CD14-positive monocyte (primary cell): ENCODE measurements at regions not wholly inside any gene's neighbourhood (a gene's known extent, or its start where the extent isn't known, plus 50 kb on each side); places are given as distances from the start of the nearest gene placed in this dataset.

Experiments
- DNase-seq, 3 donors: peaks; one replicate each; pipeline ENCODE4 v3.0.0-alpha.2; 2011 to 2022
- H2AFZ ChIP-seq: 2 replicates; pipeline ENCODE4 v1.6.0; 2012; ENCODE audit warnings: mild to moderate bottlenecking, low read depth, low read length, inconsistent platforms; ENCODE audit not compliant: insufficient read depth, poor library complexity, severe bottlenecking
- H3K27ac ChIP-seq, 2 donors: 1 replicate in 1 of 2; 2 replicates in 1 of 2; pipeline ENCODE4 v1.5.1; 2012 to 2013; ENCODE audit warnings: low read length in 2 of 2, control low read depth in 1 of 2, inconsistent platforms in 1 of 2, low read depth in 1 of 2, mild to moderate bottlenecking in 1 of 2
- H3K27me3 ChIP-seq, 2 donors: one replicate each; pipeline versions ENCODE4 v1.6.0 to v1.6.1; 2011 to 2013; ENCODE audit warnings: low read length in 2 of 2; ENCODE audit not compliant: control insufficient read depth in 2 of 2, insufficient read depth in 2 of 2
- H3K36me3 ChIP-seq, 2 donors: replicated peaks in 1 of 2; 1 replicate in 1 of 2; 2 replicates in 1 of 2; pipeline versions ENCODE4 v1.5.1 to v1.6.1; 2012 to 2013; ENCODE audit warnings: low read length in 2 of 2, control low read depth in 1 of 2, inconsistent platforms in 1 of 2, mild to moderate bottlenecking in 1 of 2; ENCODE audit not compliant: insufficient read depth in 2 of 2, control insufficient read depth in 1 of 2
- H3K4me1 ChIP-seq, 2 donors: 1 replicate in 1 of 2; 2 replicates in 1 of 2; pipeline versions ENCODE4 v1.5.1 to v1.6.1; 2012 to 2013; ENCODE audit warnings: low read length in 2 of 2, control low read depth in 1 of 2, inconsistent platforms in 1 of 2, mild to moderate bottlenecking in 1 of 2, moderate library complexity in 1 of 2; ENCODE audit not compliant: insufficient read depth in 2 of 2, control insufficient read depth in 1 of 2
- H3K4me2 ChIP-seq: replicated peaks from 2 replicates; pipeline ENCODE3; 2012; ENCODE audit warnings: low read length, moderate library complexity, mild to moderate bottlenecking; ENCODE audit not compliant: poor library complexity, severe bottlenecking; ENCODE audit errors: extremely low read depth
- H3K4me3 ChIP-seq, 3 experiments: fragments of 200-600 bp in 1 of 3; sonication (generic) in 1 of 3; replicated peaks in 1 of 3; 1 replicate in 2 of 3; 2 replicates in 1 of 3; pipeline ENCODE4 v1.5.1; 2011 to 2013; ENCODE audit warnings: low read length in 3 of 3, mild to moderate bottlenecking in 3 of 3, control low read depth in 2 of 3, low read depth in 2 of 3, inconsistent platforms in 1 of 3, moderate library complexity in 1 of 3
- H3K79me2 ChIP-seq: 2 replicates; pipeline ENCODE4 v1.6.0; 2012; ENCODE audit warnings: mild to moderate bottlenecking, control low read depth, inconsistent platforms, low read length, moderate library complexity; ENCODE audit not compliant: insufficient read depth
- H3K9ac ChIP-seq: 2 replicates; pipeline ENCODE4 v1.6.0; 2017; ENCODE audit warnings: low read length, mild to moderate bottlenecking; ENCODE audit not compliant: insufficient read depth, poor library complexity, severe bottlenecking
- H3K9me3 ChIP-seq, 2 donors: replicated peaks in 1 of 2; 1 replicate in 1 of 2; 2 replicates in 1 of 2; pipeline versions ENCODE4 v1.5.1 to v1.6.1; 2012 to 2013; ENCODE audit warnings: low read length in 2 of 2, control low read depth in 1 of 2; ENCODE audit not compliant: control insufficient read depth in 1 of 2, insufficient read depth in 1 of 2
- H4K20me1 ChIP-seq: 2 replicates; pipeline ENCODE4 v1.6.0; 2012; ENCODE audit warnings: mild to moderate bottlenecking, low read length, control low read depth, moderate library complexity; ENCODE audit not compliant: insufficient read depth
- H3K27ac Mint-ChIP-seq, 7 donors: one replicate each; pipeline ENCODE4 v1.8.0; 2020; ENCODE audit warnings: mild to moderate bottlenecking in 7 of 7, mixed read lengths in 7 of 7, moderate library complexity in 6 of 7, inconsistent platforms in 2 of 7
- H3K27me3 Mint-ChIP-seq, 3 donors: one replicate each; pipeline ENCODE4 v1.8.0; 2021 to 2022; ENCODE audit warnings: low read depth in 3 of 3, mild to moderate bottlenecking in 3 of 3, mixed read lengths in 3 of 3, moderate library complexity in 3 of 3, inconsistent platforms in 1 of 3
- H3K36me3 Mint-ChIP-seq, 2 donors: one replicate each; pipeline ENCODE4 v1.8.0; 2020; ENCODE audit warnings: mixed read lengths in 2 of 2, inconsistent platforms in 1 of 2, mild to moderate bottlenecking in 1 of 2
- H3K4me1 Mint-ChIP-seq: one replicate; pipeline ENCODE4 v1.8.0; 2020; ENCODE audit warnings: mild to moderate bottlenecking, mixed read lengths
- H3K4me3 Mint-ChIP-seq, 2 donors: one replicate each; pipeline ENCODE4 v1.8.0; 2020; ENCODE audit warnings: mild to moderate bottlenecking in 2 of 2, mixed read lengths in 2 of 2, moderate library complexity in 1 of 2
- H3K9me3 Mint-ChIP-seq, 7 donors: one replicate each; pipeline ENCODE4 v1.8.0; 2020 to 2022; ENCODE audit warnings: mixed read lengths in 7 of 7, mild to moderate bottlenecking in 6 of 7, moderate library complexity in 6 of 7, inconsistent platforms in 2 of 7
- CTCF ChIP-seq: fragments of 200-600 bp; IDR thresholded peaks from one replicate; pipeline ENCODE4 v1.8.0; 2022; ENCODE audit warnings: antibody characterized with exemption, mild to moderate bottlenecking
- WGBS: methylation state at CpG from one replicate; pipeline ENCODE4 v1.1.5; 2013; ENCODE audit warnings: missing lambda C conversion rate; ENCODE audit not compliant: insufficient coverage; 5-methylcytosine and 5-hydroxymethylcytosine counted together
- intact Hi-C, 2 donors: fragments of 100-400 bp; cut with micrococcal nuclease; formaldehyde crosslinking; loops; one replicate each; pipeline versions ENCODE4 v1.15.0 to v1.15.1; 2023

GRCh38 chr5:8304341-8304740, 435.4 kb downstream of the MTRR start:
- H3K4me2 ChIP-seq, result no peak overlapping the region
- H3K4me3 Mint-ChIP-seq, result no peak overlapping the region
- no peaks in the 10 kb centered on the region for H3K4me1 ChIP-seq
- no peaks in the 10 kb centered on the region for H3K36me3 Mint-ChIP-seq
- no CpG with 5 or more reads among the region's 2 CpGs for WGBS
- peaks cover 20 to 32% of the 10 kb centered on the region in 2 donors for H3K9me3 ChIP-seq
- no peaks in the 10 kb centered on the region for H3K4me1 Mint-ChIP-seq
- no peak overlapping the region for H3K27ac Mint-ChIP-seq
- no peak overlapping the region for H2AFZ ChIP-seq
- H3K27me3 Mint-ChIP-seq, result peaks cover 0 to 2% (median 0%) of the 10 kb centered on the region in 3 donors
- no peak overlapping the region for H3K4me3 ChIP-seq
- no peaks in the 10 kb centered on the region for H3K27me3 ChIP-seq
- intact Hi-C loops, result no loop called here
- H3K9me3 Mint-ChIP-seq, result peaks cover 7 to 29% (median 19%) of the 10 kb centered on the region in 7 donors
- no peak overlapping the region for H3K9ac ChIP-seq
- no peaks in the 10 kb centered on the region for H4K20me1 ChIP-seq
- no peaks in the 10 kb centered on the region for H3K79me2 ChIP-seq
- H3K36me3 ChIP-seq, result no peaks in the 10 kb centered on the region
- no peak for TF ChIP-seq CTCF
- no peak for DNase-seq
- no peak overlapping the region for H3K27ac ChIP-seq

GRCh38 chr5:8306288-8306896, 437.4 kb downstream of the MTRR start:
- Histone ChIP-seq H3K4me3 (no peak overlapping the region), H3K79me2 (no peaks in the 10 kb centered on the region), H2AFZ (no peak overlapping the region), H3K27me3 (no peaks in the 10 kb centered on the region), H3K27ac (no peak overlapping the region), H4K20me1 (no peaks in the 10 kb centered on the region), H3K9ac (no peak overlapping the region), H3K4me2 (no peak overlapping the region), H3K36me3 (no peaks in the 10 kb centered on the region), H3K4me1 (no peaks in the 10 kb centered on the region), H3K9me3 (peaks cover 20 to 32% of the 10 kb centered on the region in 2 donors)
- no peak for TF ChIP-seq CTCF
- H3K4me1 Mint-ChIP-seq, result no peaks in the 10 kb centered on the region
- H3K4me3 Mint-ChIP-seq, result no peak overlapping the region
- H3K27me3 Mint-ChIP-seq, result peaks cover 0 to 2% (median 0%) of the 10 kb centered on the region in 3 donors
- no peak for DNase-seq
- peaks cover 7 to 29% (median 19%) of the 10 kb centered on the region in 7 donors for H3K9me3 Mint-ChIP-seq
- H3K36me3 Mint-ChIP-seq, result no peaks in the 10 kb centered on the region
- 89% methylated on average over 4 of the region's 5 CpGs for WGBS
- intact Hi-C loops, result no loop called here
- H3K27ac Mint-ChIP-seq, result no peak overlapping the region
